Coronary artery (tissue), 2 donors: ENCODE measurements at regions not wholly inside any gene's neighbourhood (a gene's known extent, or its start where the extent isn't known, plus 50 kb on each side); places are given as distances from the start of the nearest gene placed in this dataset.

ENCODE experiments used
- DNase-seq: peaks from one replicate; pipeline ENCODE4 v3.0.0-alpha.2; 2017; ENCODE audit warnings: low spot score
- H3K27ac ChIP-seq, 2 donors: fragments of 200-600 bp; sonication (generic); one replicate each; pipeline ENCODE4 v1.5.1; 2016 to 2019
- H3K4me3 ChIP-seq: fragments of 200-600 bp; sonication (generic); 2 replicates; pipeline ENCODE4 v1.5.1; 2016; ENCODE audit warnings: mild to moderate bottlenecking, moderate library complexity
- CTCF ChIP-seq: fragments of 200-600 bp; sonication (generic); IDR thresholded peaks from one replicate; pipeline ENCODE4 v1.5.1; 2019; ENCODE audit warnings: antibody characterized with exemption

DNA sequence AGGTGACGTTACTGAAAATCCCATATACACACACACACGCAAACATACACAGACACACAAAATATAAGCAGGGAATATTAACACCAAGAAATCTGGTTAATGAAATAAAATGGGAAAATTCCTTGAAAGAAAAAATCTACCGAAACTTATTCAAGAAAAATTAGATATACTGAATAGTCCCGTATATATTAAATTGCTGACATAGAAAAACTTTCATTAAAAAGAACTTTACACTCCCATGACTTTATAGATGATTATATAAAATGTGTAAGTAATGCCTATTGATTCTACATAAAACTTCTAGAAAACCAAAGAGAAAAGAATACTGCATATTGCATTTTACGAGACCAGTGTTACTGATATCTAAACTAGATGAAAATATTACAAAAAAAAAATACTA, 803.2 kb downstream of the SLC16A7 start:
- Histone ChIP-seq H3K4me3 (no peak overlapping the region), H3K27ac (no peak overlapping the region)
- TF ChIP-seq CTCF = no peak
- no peak for DNase-seq

- no peak for TF ChIP-seq CTCF
- Histone ChIP-seq H3K4me3 (no peak overlapping the region), H3K27ac (no peak overlapping the region)
- no peak for DNase-seq
These were observed 807.2 kb downstream of the SLC16A7 start for GRCh38 chr12:60402996-60403395.

- H3K27ac ChIP-seq = no peak overlapping the region
- no peak for DNase-seq
These were observed 819.5 kb downstream of the SLC16A7 start for GRCh38 chr12:60415351-60415750.

GRCh38 chr12:60419986-60420385, 824.2 kb downstream of the SLC16A7 start:
- Histone ChIP-seq H3K27ac (no peak overlapping the region), H3K4me3 (no peak overlapping the region)
- TF ChIP-seq CTCF = no peak
- DNase-seq = no peak

More at GRCh38 chr12:60415351-60415750, 819.5 kb downstream of the SLC16A7 start:
- no peak for TF ChIP-seq CTCF
- no peak overlapping the region for H3K4me3 ChIP-seq

GRCh38 chr12:60421741-60422140, 825.9 kb downstream of the SLC16A7 start:
- DNase-seq = no peak
- TF ChIP-seq CTCF = no peak
- Histone ChIP-seq H3K4me3 (no peak overlapping the region), H3K27ac (no peak overlapping the region)

DNA sequence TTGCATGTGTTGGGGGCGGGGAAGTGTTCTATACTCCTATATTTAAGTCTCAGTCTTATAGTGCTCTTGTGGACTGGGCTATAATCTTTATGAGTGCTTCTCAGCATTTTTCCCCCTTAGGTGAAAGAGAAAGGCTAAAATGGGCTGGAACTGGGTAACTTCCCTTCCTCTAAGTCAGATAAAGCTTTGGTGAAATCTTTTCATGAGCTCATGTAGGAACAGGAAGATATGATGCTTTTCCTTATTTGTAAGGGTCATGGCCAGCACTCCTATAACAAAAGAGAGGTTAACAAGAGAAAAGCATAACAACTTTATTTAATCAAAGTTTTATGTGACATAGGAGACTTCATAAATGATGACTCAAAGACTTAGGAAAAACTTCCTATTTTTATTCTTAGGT, 841.5 kb downstream of the SLC16A7 start:
- H3K27ac ChIP-seq = no peak overlapping the region
- DNase-seq = no peak
- H3K4me3 ChIP-seq = no peak overlapping the region
- no peak for TF ChIP-seq CTCF

DNA sequence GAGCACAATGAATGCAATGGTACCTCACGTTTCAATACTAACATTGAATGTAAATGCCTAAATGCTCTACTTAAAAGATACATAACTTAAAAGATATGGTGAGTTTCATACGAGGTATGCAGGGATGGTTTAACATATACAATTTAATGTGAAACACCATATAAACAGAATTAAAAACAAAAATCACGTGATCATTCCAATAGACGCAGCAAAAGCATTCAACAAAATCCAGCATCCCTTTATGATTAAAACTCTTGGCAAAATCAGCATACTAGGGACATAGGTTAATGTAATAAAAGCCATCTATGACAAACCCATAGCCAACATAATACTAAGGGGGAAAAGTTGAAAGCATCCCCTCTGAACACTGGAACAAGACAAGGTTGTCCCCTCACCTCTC, 845.7 kb downstream of the SLC16A7 start:
- DNase-seq = no peak
- Histone ChIP-seq H3K27ac (no peak overlapping the region), H3K4me3 (no peak overlapping the region)
- no peak for TF ChIP-seq CTCF
